Endothelial cell (in vitro differentiated cells): ENCODE measurements at regions not wholly inside any gene's neighbourhood (a gene's known extent, or its start where the extent isn't known, plus 50 kb on each side); places are given as distances from the start of the nearest gene placed in this dataset.

Experiments
- DNase-seq: peaks from one replicate; pipeline ENCODE4 v3.0.0; 2021; ENCODE audit warnings: low spot score
- H3K27ac Mint-ChIP-seq: one replicate; pipeline ENCODE4 v1.8.0; 2021; ENCODE audit warnings: mixed read lengths, inconsistent platforms; ENCODE audit not compliant: unreplicated experiment
- H3K27me3 Mint-ChIP-seq: one replicate; pipeline ENCODE4 v1.8.0; 2021; ENCODE audit warnings: mild to moderate bottlenecking, moderate library complexity, mixed read lengths, inconsistent platforms; ENCODE audit not compliant: unreplicated experiment
- H3K36me3 Mint-ChIP-seq: one replicate; pipeline ENCODE4 v1.8.0; 2021; ENCODE audit warnings: mild to moderate bottlenecking, low read depth, mixed read lengths, inconsistent platforms; ENCODE audit not compliant: unreplicated experiment
- H3K4me1 Mint-ChIP-seq: one replicate; pipeline ENCODE4 v1.8.0; 2021; ENCODE audit warnings: mild to moderate bottlenecking, mixed read lengths, inconsistent platforms; ENCODE audit not compliant: unreplicated experiment
- H3K4me3 Mint-ChIP-seq: one replicate; pipeline ENCODE4 v1.8.0; 2021; ENCODE audit warnings: mild to moderate bottlenecking, mixed read lengths, inconsistent platforms; ENCODE audit not compliant: unreplicated experiment
- H3K9me3 Mint-ChIP-seq: one replicate; pipeline ENCODE4 v1.8.0; 2021; ENCODE audit warnings: mixed read lengths, inconsistent platforms; ENCODE audit not compliant: unreplicated experiment
- TF ChIP-seq, protein P1 (sequence below): fragments of 200-600 bp; sonication (generic); IDR thresholded peaks from one replicate; pipeline ENCODE4 v1.5.0; 2021; ENCODE audit warnings: antibody characterized with exemption; ENCODE audit not compliant: unreplicated experiment

DNA sequence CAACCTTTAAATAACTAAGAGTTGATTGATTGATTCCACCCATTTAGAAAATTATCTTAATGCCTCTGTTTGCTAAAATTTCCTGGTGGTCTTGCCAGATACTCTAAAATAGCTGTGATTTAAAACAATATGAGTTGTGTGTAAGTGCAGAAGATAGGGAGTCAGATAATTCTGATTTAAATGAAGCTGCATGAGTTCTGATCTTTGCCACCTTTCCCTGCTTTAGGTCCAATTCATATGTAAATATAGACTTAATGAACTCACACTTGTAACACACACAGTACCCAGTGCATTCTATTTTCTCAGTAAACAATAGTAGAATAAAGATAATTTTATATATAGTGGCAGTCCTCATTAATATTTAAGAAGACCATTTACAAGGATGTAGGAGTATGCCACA, 981.8 kb downstream of the SLITRK1 start:
- TF ChIP-seq, protein P1, sequence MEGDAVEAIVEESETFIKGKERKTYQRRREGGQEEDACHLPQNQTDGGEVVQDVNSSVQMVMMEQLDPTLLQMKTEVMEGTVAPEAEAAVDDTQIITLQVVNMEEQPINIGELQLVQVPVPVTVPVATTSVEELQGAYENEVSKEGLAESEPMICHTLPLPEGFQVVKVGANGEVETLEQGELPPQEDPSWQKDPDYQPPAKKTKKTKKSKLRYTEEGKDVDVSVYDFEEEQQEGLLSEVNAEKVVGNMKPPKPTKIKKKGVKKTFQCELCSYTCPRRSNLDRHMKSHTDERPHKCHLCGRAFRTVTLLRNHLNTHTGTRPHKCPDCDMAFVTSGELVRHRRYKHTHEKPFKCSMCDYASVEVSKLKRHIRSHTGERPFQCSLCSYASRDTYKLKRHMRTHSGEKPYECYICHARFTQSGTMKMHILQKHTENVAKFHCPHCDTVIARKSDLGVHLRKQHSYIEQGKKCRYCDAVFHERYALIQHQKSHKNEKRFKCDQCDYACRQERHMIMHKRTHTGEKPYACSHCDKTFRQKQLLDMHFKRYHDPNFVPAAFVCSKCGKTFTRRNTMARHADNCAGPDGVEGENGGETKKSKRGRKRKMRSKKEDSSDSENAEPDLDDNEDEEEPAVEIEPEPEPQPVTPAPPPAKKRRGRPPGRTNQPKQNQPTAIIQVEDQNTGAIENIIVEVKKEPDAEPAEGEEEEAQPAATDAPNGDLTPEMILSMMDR = no peak
- Mint-ChIP-seq H3K27ac (no peak overlapping the region), H3K4me3 (no peak overlapping the region), H3K4me1 (no peaks in the 10 kb centered on the region), H3K36me3 (no peaks in the 10 kb centered on the region), H3K9me3 (no peaks in the 10 kb centered on the region), H3K27me3 (peaks cover 5% of the 10 kb centered on the region)
- no peak for DNase-seq

DNA sequence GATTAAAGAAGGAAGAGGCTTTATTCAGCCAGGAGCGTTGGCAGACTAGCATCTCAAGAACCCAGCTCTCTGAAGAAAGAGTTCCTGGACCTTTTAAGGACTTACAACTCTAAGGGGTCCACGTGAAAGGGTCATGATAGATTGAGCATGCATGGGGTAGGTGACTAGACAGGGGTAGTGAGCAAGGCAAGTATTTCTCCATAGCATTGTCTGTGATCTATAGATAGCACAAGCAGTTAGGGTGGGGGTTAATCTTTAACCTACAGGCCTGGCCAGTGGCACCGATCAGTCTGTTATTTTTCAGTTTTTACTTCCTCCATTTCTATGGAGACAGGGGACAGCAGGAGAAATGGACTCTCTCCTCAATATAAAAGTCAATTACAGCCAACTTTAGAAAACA, 983.7 kb downstream of the SLITRK1 start:
- Mint-ChIP-seq H3K27ac (no peak overlapping the region), H3K4me1 (no peaks in the 10 kb centered on the region), H3K27me3 (peaks cover 5% of the 10 kb centered on the region), H3K4me3 (no peak overlapping the region), H3K9me3 (no peaks in the 10 kb centered on the region), H3K36me3 (no peaks in the 10 kb centered on the region)
- no peak for DNase-seq
- TF ChIP-seq, protein P1 = no peak

DNA sequence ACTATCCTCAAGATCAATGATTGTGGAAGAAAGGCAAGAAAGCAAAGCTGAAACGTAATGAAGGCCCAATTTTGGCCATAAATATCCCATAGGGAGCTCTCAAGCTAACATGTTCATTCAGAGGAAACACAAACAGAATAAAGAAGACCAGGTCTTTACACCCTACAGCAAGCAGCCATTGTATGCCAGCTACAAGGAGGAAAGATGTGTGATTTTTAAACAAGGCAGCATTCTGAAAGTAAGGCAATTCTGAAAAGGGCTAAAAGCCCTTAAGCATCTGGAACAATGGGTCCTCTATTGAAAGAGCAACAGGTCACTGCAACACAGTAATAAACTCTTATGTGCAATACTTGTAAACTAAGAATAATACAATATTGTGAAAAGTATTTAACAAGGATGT, 1002.4 kb downstream of the SLITRK1 start:
- no peak overlapping the region for H3K4me3 Mint-ChIP-seq
- no peaks in the 10 kb centered on the region for H3K4me1 Mint-ChIP-seq
- H3K27me3 Mint-ChIP-seq = no peaks in the 10 kb centered on the region
- DNase-seq = no peak
- no peak overlapping the region for H3K27ac Mint-ChIP-seq
- H3K9me3 Mint-ChIP-seq = no peaks in the 10 kb centered on the region
- TF ChIP-seq, protein P1 = no peak
- no peaks in the 10 kb centered on the region for H3K36me3 Mint-ChIP-seq

DNA sequence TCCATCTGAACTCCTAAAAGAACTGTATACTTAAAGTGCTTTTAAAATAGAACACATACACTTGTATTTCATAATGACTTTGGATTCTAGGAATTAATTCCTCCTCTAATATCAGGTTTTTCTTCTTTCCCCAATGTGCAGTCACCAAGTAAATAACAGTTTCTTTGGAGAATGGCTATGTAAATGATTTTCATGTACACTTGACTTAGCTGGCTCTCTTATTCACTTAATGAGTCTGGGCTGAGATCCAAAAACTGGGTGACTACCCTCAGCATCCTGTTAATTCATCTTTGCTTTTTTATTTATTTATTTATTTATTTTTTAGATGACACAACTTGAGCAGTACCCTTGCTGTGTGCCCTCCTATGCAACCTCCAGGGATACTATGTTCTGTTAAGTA, 1003.7 kb downstream of the SLITRK1 start:
- H3K4me1 Mint-ChIP-seq = no peaks in the 10 kb centered on the region
- no peak for DNase-seq
- H3K4me3 Mint-ChIP-seq = no peak overlapping the region
- no peaks in the 10 kb centered on the region for H3K27me3 Mint-ChIP-seq
- no peaks in the 10 kb centered on the region for H3K9me3 Mint-ChIP-seq
- no peak overlapping the region for H3K27ac Mint-ChIP-seq
- TF ChIP-seq, protein P1 = no peak
- no peaks in the 10 kb centered on the region for H3K36me3 Mint-ChIP-seq

DNA sequence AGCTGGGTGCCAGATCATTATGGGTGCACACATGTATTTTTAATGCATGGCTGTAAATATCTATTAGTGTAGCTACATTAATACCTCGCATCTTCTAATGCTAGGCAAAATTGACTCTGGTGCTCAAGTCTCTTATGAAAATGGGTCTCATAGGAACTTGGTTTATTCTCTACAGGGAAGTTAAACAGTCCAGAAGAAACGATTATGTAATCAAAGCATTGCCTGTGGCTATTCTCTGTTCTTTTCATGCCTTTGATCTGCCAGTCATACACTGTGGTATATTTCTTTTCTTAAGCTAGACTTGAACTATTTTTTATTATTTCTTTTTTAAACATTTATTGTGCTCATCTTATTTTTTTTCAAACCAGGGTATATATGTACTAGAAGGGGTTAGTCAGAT, 1015.0 kb downstream of the SLITRK1 start:
- no peak overlapping the region for H3K4me3 Mint-ChIP-seq
- H3K36me3 Mint-ChIP-seq = no peaks in the 10 kb centered on the region
- DNase-seq = no peak
- TF ChIP-seq, protein P1 = no peak
- H3K27ac Mint-ChIP-seq = no peak overlapping the region
- no peaks in the 10 kb centered on the region for H3K4me1 Mint-ChIP-seq
- no peaks in the 10 kb centered on the region for H3K9me3 Mint-ChIP-seq
- H3K27me3 Mint-ChIP-seq = no peaks in the 10 kb centered on the region
